B cell (primary cell): ENCODE measurements at regions not wholly inside any gene's neighbourhood (a gene's known extent, or its start where the extent isn't known, plus 50 kb on each side); places are given as distances from the start of the nearest gene placed in this dataset.

ENCODE experiments used
- ATAC-seq: fragments of 200-7000 bp; cut with Tn5 transposase; one replicate; pipeline ENCODE4 v1.10.0; 2021; ENCODE audit warnings: low read depth, mild to moderate bottlenecking, moderate number of reproducible peaks, moderate library complexity
- CTCF ChIA-PET: fragments of 350-600 bp; sonication (Branson Sonifier 250); formaldehyde crosslinking; loops from one replicate; lab custom pipeline; 2021; ENCODE audit warnings: antibody characterized with exemption, inconsistent platforms; lab: Charles Lee
- POLR2A ChIA-PET: fragments of 350-600 bp; sonication (Branson Sonifier 250); formaldehyde crosslinking; loops from one replicate; lab custom pipeline; 2021; ENCODE audit warnings: antibody characterized with exemption; lab: Charles Lee
- DNase-seq: peaks from one replicate; pipeline ENCODE4 v3.0.0; 2013
- H2AFZ ChIP-seq: 2 replicates; pipeline ENCODE4 v1.6.1; 2012; ENCODE audit warnings: mild to moderate bottlenecking, low read depth, low read length; ENCODE audit not compliant: insufficient read depth, poor library complexity, severe bottlenecking
- H3K27ac ChIP-seq, 2 donors: 1 replicate in 1 of 2; 2 replicates in 1 of 2; pipeline ENCODE4 v1.5.1; 2012 to 2013; ENCODE audit warnings: low read length in 2 of 2, mild to moderate bottlenecking in 2 of 2, moderate library complexity in 1 of 2
- H3K27me3 ChIP-seq, 4 experiments: fragments of 200-600 bp in 1 of 4; sonication (generic) in 1 of 4; replicated peaks in 1 of 4; 1 replicate in 2 of 4; 2 replicates in 2 of 4; pipeline versions ENCODE4 v1.6.1 to v1.7.0; 2013 to 2016; ENCODE audit warnings: low read length in 3 of 4, mild to moderate bottlenecking in 2 of 4, mixed read lengths in 1 of 4, moderate library complexity in 1 of 4; ENCODE audit not compliant: insufficient read depth in 4 of 4, control insufficient read depth in 3 of 4; ENCODE audit errors: control extremely low read depth in 1 of 4
- H3K36me3 ChIP-seq, 2 experiments: replicated peaks in 1 of 2; 1 replicate in 1 of 2; 2 replicates in 1 of 2; pipeline versions ENCODE4 v1.6.1 to v1.7.1; 2013; ENCODE audit warnings: low read length in 1 of 2; ENCODE audit not compliant: insufficient read depth in 2 of 2, control insufficient read depth in 1 of 2; ENCODE audit errors: control extremely low read depth in 1 of 2, extremely low read depth in 1 of 2
- H3K4me1 ChIP-seq, 2 donors: fragments of 200-600 bp in 1 of 2; sonication (generic) in 1 of 2; 1 replicate in 1 of 2; 2 replicates in 1 of 2; pipeline versions ENCODE4 v1.5.1 to v1.6.1; 2013 to 2017; ENCODE audit warnings: low read length in 2 of 2; ENCODE audit not compliant: control insufficient read depth in 2 of 2, insufficient read depth in 2 of 2
- H3K4me2 ChIP-seq: replicated peaks from 2 replicates; pipeline ENCODE3; 2012; ENCODE audit warnings: mild to moderate bottlenecking, low read depth, low read length; ENCODE audit not compliant: poor library complexity, severe bottlenecking
- H3K4me3 ChIP-seq, 5 experiments: fragments of 200-600 bp in 1 of 5; sonication (generic) in 1 of 5; 1 replicate in 3 of 5; 2 replicates in 2 of 5; pipeline versions ENCODE4 v1.5.1 to v1.7.0; 2011 to 2016; ENCODE audit warnings: low read length in 4 of 5, mild to moderate bottlenecking in 4 of 5, low read depth in 2 of 5, control low read depth in 1 of 5, moderate library complexity in 1 of 5; ENCODE audit not compliant: insufficient read depth in 1 of 5; ENCODE audit errors: control extremely low read depth in 1 of 5, extremely low read depth in 1 of 5
- H3K79me2 ChIP-seq: fragments of 200-600 bp; sonication (generic); one replicate; pipeline ENCODE4 v1.6.0; 2016; ENCODE audit warnings: low read length; ENCODE audit not compliant: control insufficient read depth, insufficient read depth
- H3K9ac ChIP-seq: fragments of 200-600 bp; sonication (generic); 2 replicates; pipeline ENCODE4 v1.6.1; 2017; ENCODE audit warnings: mild to moderate bottlenecking, low read length, moderate library complexity
- H3K9me3 ChIP-seq, 3 donors: one replicate each; pipeline versions ENCODE4 v1.6.1 to v1.7.1; 2013; ENCODE audit warnings: low read length in 2 of 3; ENCODE audit not compliant: control insufficient read depth in 2 of 3, insufficient read depth in 1 of 3; ENCODE audit errors: control extremely low read depth in 1 of 3
- H4K20me1 ChIP-seq: 2 replicates; pipeline ENCODE4 v1.6.0; 2012; ENCODE audit warnings: mild to moderate bottlenecking, low read length; ENCODE audit not compliant: insufficient read depth, control insufficient read depth, poor library complexity, severe bottlenecking
- H3K27ac Mint-ChIP-seq: one replicate; pipeline ENCODE4 v1.8.0; 2021; ENCODE audit warnings: mixed read lengths
- H3K27me3 Mint-ChIP-seq: one replicate; pipeline ENCODE4 v1.8.0; 2021; ENCODE audit warnings: mixed read lengths
- H3K4me1 Mint-ChIP-seq: one replicate; pipeline ENCODE4 v1.8.0; 2021; ENCODE audit warnings: mixed read lengths
- H3K4me3 Mint-ChIP-seq: one replicate; pipeline ENCODE4 v1.8.0; 2021; ENCODE audit warnings: mixed read lengths
- H3K9me3 Mint-ChIP-seq: one replicate; pipeline ENCODE4 v1.8.0; 2022; ENCODE audit warnings: mixed read lengths; ENCODE audit not compliant: insufficient read depth
- EZH2 ChIP-seq: IDR thresholded peaks from 2 replicates; pipeline ENCODE4 v1.6.1; 2012; ENCODE audit warnings: borderline replicate concordance, low read depth, mild to moderate bottlenecking, moderate library complexity, low read length; ENCODE audit not compliant: insufficient read depth, poor library complexity, severe bottlenecking
- WGBS: methylation state at CpG from one replicate; pipeline ENCODE4 v1.1.5; 2013; ENCODE audit warnings: missing lambda C conversion rate; ENCODE audit not compliant: insufficient coverage; 5-methylcytosine and 5-hydroxymethylcytosine counted together
- intact Hi-C: fragments of 100-400 bp; cut with micrococcal nuclease; formaldehyde crosslinking; loops from one replicate; pipeline ENCODE4 v1.10.0; 2022
- TF ChIP-seq, protein P1 (sequence below): fragments of 200-600 bp; IDR thresholded peaks from one replicate; pipeline ENCODE4 v1.8.0; 2022; ENCODE audit warnings: antibody characterized with exemption, mild to moderate bottlenecking

DNA sequence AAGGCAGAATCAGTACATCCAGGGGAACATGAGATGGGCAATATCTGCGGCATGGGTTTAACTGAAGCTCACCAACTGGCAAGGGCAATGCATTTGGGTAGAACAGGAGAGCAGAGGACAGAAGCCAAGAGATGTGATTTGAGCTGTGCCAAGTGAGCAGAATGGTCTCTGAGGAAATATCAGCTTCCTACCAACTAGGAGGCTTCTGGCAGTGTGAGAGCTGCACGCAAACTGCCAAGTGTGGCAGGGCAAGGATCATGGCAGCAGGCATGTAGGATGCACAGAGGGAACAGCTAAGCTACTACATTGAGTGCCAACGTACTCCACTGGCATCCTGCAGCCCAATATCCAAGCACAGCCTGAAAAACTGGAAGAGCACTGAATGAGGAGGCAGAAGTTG, 1036.5 kb downstream of the TUSC7 start:
- TF ChIP-seq EZH2: no peak
- TF ChIP-seq, protein P1, sequence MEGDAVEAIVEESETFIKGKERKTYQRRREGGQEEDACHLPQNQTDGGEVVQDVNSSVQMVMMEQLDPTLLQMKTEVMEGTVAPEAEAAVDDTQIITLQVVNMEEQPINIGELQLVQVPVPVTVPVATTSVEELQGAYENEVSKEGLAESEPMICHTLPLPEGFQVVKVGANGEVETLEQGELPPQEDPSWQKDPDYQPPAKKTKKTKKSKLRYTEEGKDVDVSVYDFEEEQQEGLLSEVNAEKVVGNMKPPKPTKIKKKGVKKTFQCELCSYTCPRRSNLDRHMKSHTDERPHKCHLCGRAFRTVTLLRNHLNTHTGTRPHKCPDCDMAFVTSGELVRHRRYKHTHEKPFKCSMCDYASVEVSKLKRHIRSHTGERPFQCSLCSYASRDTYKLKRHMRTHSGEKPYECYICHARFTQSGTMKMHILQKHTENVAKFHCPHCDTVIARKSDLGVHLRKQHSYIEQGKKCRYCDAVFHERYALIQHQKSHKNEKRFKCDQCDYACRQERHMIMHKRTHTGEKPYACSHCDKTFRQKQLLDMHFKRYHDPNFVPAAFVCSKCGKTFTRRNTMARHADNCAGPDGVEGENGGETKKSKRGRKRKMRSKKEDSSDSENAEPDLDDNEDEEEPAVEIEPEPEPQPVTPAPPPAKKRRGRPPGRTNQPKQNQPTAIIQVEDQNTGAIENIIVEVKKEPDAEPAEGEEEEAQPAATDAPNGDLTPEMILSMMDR: no peak
- intact Hi-C loops: no loop called here

DNA sequence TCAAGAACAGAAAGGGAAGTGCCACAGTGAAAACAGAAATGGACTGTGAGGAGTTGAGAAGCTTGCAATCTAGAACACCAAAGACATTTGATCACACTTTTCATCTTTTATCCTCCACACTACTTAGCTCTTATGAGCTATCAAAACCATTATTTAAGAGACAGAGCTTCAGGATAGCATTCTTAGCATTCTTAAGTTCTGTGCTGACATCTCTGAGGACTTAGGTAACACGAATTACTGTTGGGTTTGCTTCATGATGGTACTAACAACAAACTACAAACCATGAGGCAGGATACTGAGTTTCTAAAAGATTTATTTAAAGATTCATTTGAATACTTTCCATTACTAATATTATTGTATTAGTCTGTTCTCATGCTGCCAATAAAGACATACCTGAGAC, 1038.6 kb downstream of the TUSC7 start:
- H3K4me1 Mint-ChIP-seq: no peaks in the 10 kb centered on the region
- no peaks in the 10 kb centered on the region for H3K27me3 Mint-ChIP-seq
- DNase-seq (no peak), ATAC-seq (no peak)
- CTCF ChIA-PET: no interaction called here
- no peaks in the 10 kb centered on the region for H3K27me3 ChIP-seq
- POLR2A ChIA-PET: no interaction called here
- H3K9me3 ChIP-seq: no peaks in the 10 kb centered on the region
- no peaks in the 10 kb centered on the region for H4K20me1 ChIP-seq
- no peak overlapping the region for H3K4me3 Mint-ChIP-seq
- TF ChIP-seq, protein P1: no peak
- no CpG with 5 or more reads among the region's 1 CpG for WGBS
- no peaks in the 10 kb centered on the region for H3K36me3 ChIP-seq
- no peaks in the 10 kb centered on the region for H3K4me1 ChIP-seq
- H3K9ac ChIP-seq: no peak overlapping the region
- no peak overlapping the region for H2AFZ ChIP-seq
- intact Hi-C loops: no loop called here
- no peak overlapping the region for H3K4me2 ChIP-seq
- no peak overlapping the region for H3K4me3 ChIP-seq
- H3K27ac Mint-ChIP-seq: no peak overlapping the region
- H3K27ac ChIP-seq: no peak overlapping the region
- H3K9me3 Mint-ChIP-seq: no peaks in the 10 kb centered on the region
- H3K79me2 ChIP-seq: no peaks in the 10 kb centered on the region

More for the DNA sequence above, 1036.5 kb downstream of the TUSC7 start:
- Histone ChIP-seq H2AFZ (no peak overlapping the region), H3K27me3 (no peaks in the 10 kb centered on the region), H3K4me3 (no peak overlapping the region), H4K20me1 (no peaks in the 10 kb centered on the region), H3K9me3 (peaks cover 0 to 2% (median 0%) of the 10 kb centered on the region in 3 donors), H3K27ac (no peak overlapping the region), H3K36me3 (no peaks in the 10 kb centered on the region), H3K4me2 (no peak overlapping the region), H3K4me1 (no peaks in the 10 kb centered on the region), H3K79me2 (no peaks in the 10 kb centered on the region), H3K9ac (no peak overlapping the region)
- H3K4me1 Mint-ChIP-seq: no peaks in the 10 kb centered on the region
- DNase-seq (no peak), ATAC-seq (no peak)
- no peak overlapping the region for H3K4me3 Mint-ChIP-seq
- ChIA-PET POLR2A (no interaction called here), CTCF (no interaction called here)
- H3K27me3 Mint-ChIP-seq: no peaks in the 10 kb centered on the region
- no peaks in the 10 kb centered on the region for H3K9me3 Mint-ChIP-seq
- 86% methylated on average over 2 of the region's 3 CpGs for WGBS
- H3K27ac Mint-ChIP-seq: no peak overlapping the region
